ENCODE measurements at regions not wholly inside any gene's neighbourhood (a gene's known extent, or its start where the extent isn't known, plus 50 kb on each side); places are given as distances from the start of the nearest gene placed in this dataset.

- no peak for DNase-seq (ENCODE audit: extremely low read depth, low read depth)
Observed at GRCh38 chr19:29371251-29372090, 154.3 kb upstream of the VSTM2B start.

- DNase-seq (ENCODE audit: extremely low read depth, low read depth): no peak
Observed at GRCh38 chr19:29372091-29372415, 153.7 kb upstream of the VSTM2B start.

GRCh38 chr19:29372461-29372860 lies 153.3 kb upstream of the VSTM2B start:
- no peak for DNase-seq (ENCODE audit: extremely low read depth, low read depth)

GRCh38 chr19:29372921-29373797 lies 152.6 kb upstream of the VSTM2B start:
- no peak for DNase-seq (ENCODE audit: extremely low read depth, low read depth)

GRCh38 chr19:29375429-29376119 lies 150.2 kb upstream of the VSTM2B start:
- no peak for DNase-seq (ENCODE audit: extremely low read depth, low read depth)

- DNase-seq (ENCODE audit: extremely low read depth, low read depth): no peak
Observed at GRCh38 chr19:29376855-29377354, 148.9 kb upstream of the VSTM2B start.

- DNase-seq (ENCODE audit: extremely low read depth, low read depth): no peak
Observed at GRCh38 chr19:29378126-29378525, 147.7 kb upstream of the VSTM2B start.

GRCh38 chr19:29378543-29379080 lies 147.2 kb upstream of the VSTM2B start:
- no peak for DNase-seq (ENCODE audit: extremely low read depth, low read depth)

- DNase-seq (ENCODE audit: extremely low read depth, low read depth): no peak
Observed at GRCh38 chr19:29379257-29380021, 146.4 kb upstream of the VSTM2B start.

- no peak for DNase-seq (ENCODE audit: extremely low read depth, low read depth)
Observed at GRCh38 chr19:29380581-29380980, 145.2 kb upstream of the VSTM2B start.

- no peak for DNase-seq (ENCODE audit: extremely low read depth, low read depth)
Observed at GRCh38 chr19:29381353-29382203, 144.2 kb upstream of the VSTM2B start.

GRCh38 chr19:29383696-29384095 lies 142.1 kb upstream of the VSTM2B start:
- DNase-seq (ENCODE audit: extremely low read depth, low read depth): no peak

GRCh38 chr19:29384656-29385055 lies 141.1 kb upstream of the VSTM2B start:
- no peak for DNase-seq (ENCODE audit: extremely low read depth, low read depth)

- DNase-seq (ENCODE audit: extremely low read depth, low read depth): no peak
Observed at GRCh38 chr19:29385191-29385795, 140.5 kb upstream of the VSTM2B start.

- no peak for DNase-seq (ENCODE audit: extremely low read depth, low read depth)
Observed at GRCh38 chr19:29386970-29387369, 138.8 kb upstream of the VSTM2B start.

GRCh38 chr19:29387586-29387985 lies 138.2 kb upstream of the VSTM2B start:
- no peak for DNase-seq (ENCODE audit: extremely low read depth, low read depth)

GRCh38 chr19:29389495-29389894 lies 136.3 kb upstream of the VSTM2B start:
- no peak for DNase-seq (ENCODE audit: extremely low read depth, low read depth)

- no peak for DNase-seq (ENCODE audit: extremely low read depth, low read depth)
Observed at GRCh38 chr19:29390742-29391141, 135.1 kb upstream of the VSTM2B start.

Measured in NCI-H460 (cell line).